ENCODE measurements at regions not wholly inside any gene's neighbourhood (a gene's known extent, or its start where the extent isn't known, plus 50 kb on each side); places are given as distances from the start of the nearest gene placed in this dataset.

DNA sequence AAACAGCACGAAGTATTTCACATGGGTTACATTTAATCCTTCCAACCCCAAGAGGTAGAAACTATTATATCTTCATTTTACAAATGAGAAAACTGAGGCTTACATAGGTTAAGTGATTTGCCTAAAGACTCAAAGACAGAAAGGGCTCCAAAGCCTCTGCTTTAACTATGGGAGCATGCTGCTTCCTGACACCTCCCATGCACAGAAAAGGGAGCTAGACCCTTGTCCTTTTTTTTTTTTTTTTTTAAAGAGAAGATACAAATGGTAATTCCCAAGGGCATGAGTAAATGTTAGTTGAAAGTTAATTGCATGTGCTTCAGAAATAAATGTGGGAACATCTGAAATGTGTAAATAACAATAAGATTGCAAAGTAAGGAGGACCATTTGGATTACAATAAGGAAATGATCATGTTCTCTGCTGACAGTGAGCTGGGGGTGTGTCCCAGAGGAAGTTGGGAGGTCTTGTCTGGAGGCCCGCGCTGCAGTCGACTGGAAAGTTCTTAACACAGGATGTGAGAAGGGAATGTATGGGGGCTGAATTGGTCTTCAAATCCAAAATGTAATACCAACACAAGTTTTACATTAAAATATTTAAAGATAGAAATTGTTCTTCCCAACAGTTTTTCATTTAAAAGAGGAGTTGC lies 500.3 kb downstream of the KLF12 start:
- ATAC-seq: no peak
- DNase-seq: no peak
- Histone ChIP-seq H3K27me3 (ENCODE audit: insufficient read depth in 3 of 3, low read length in 2 of 3) (no peaks in the 10 kb centered on the region), H3K9me3 (no peaks in the 10 kb centered on the region), H3K27ac (no peak overlapping the region), H3K36me3 (ENCODE audit: insufficient read depth in 1 of 2, low read depth in 1 of 2) (no peaks in the 10 kb centered on the region), H3K4me3 (no peak overlapping the region), H3K4me1 (no peaks in the 10 kb centered on the region)
- TF ChIP-seq CTCF (IDR thresholded peaks at IDR 0.05): no peak
- 35 to 46% (median 45%) methylated on average over 4 of the region's 4 CpGs for WGBS, 3 donors
- intact Hi-C loops (cut with DNase I): no loop called here

DNA sequence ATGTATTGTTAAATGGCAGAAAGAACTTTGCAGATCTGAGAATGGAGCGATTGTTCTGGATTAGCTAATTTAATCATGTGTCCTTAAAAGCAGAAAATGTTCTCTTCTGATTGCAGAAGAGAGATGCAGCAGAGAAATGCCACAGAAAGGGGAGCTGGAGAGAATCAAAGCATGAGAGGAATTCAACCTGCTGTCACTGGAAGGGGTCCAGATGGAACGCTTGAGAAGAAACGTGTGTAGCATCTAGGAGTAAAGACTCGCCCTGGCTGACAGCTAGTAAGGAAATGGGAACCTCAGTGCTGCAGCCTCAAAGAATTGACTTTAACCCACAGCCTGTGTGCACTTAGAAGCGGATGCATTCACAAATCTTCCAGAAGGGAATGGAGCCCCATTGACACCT lies 502.8 kb downstream of the KLF12 start:
- no peaks in the 10 kb centered on the region for H3K36me3 ChIP-seq (ENCODE audit: insufficient read depth in 1 of 2, low read depth in 1 of 2)
- no peak for TF ChIP-seq CTCF (IDR thresholded peaks at IDR 0.05)
- 60 to 65% (median 62%) methylated on average over 5 of the region's 5 CpGs for WGBS, 3 donors

DNA sequence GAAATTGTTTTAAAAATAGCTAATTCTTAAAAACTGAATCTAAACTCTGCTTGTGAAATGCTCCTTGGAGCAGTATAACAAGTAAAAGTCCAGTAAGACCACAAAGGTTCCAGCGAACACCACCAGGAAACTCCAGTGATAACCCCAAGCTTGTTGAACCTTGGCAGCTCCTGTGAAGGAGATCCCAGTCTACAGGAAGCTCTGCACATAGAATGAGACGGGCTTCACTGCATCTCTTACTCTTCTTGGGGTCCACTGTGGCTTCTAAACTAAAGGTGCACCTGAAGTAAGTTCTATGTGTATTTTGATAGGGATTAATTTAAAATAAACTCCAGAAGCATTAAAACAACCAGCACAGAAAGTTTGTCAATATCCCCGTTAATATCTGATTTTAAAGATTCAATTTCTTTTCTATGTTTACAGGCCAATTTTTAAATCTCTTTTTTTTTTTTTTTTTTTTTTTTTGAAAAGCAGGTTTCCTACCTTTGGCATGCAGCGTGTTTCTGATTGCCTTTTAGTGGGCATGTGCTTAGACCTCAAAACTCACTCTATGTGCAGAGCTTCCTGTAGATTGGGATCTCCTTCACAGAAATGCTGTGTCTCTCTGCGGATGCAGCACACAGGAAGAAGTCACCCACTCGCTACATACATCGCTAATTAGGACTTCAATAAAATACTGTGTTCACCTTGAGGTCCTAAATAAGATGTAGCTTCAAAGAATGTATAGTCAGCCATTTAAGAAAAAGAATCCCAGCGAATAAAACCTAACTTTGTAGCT lies 508.5 kb downstream of the KLF12 start:
- Histone ChIP-seq H3K9me3 (no peaks in the 10 kb centered on the region), H3K36me3 (ENCODE audit: insufficient read depth in 1 of 2, low read depth in 1 of 2) (no peaks in the 10 kb centered on the region), H3K27ac (no peak overlapping the region), H3K4me1 (no peaks in the 10 kb centered on the region), H3K4me3 (no peak overlapping the region), H3K27me3 (ENCODE audit: insufficient read depth in 3 of 3, low read length in 2 of 3) (no peaks in the 10 kb centered on the region)
- DNase-seq: no peak
- TF ChIP-seq CTCF (IDR thresholded peaks at IDR 0.05): no peak
- no peak for ATAC-seq
- intact Hi-C loops (cut with DNase I): no loop called here
- 88 to 89% (median 88%) methylated on average over 8 of the region's 8 CpGs for WGBS, 3 donors

More for the DNA sequence above, 502.8 kb downstream of the KLF12 start:
- Histone ChIP-seq H3K9me3 (no peaks in the 10 kb centered on the region), H3K4me1 (no peaks in the 10 kb centered on the region), H3K4me3 (no peak overlapping the region), H3K27ac (no peak overlapping the region), H3K27me3 (ENCODE audit: insufficient read depth in 3 of 3, low read length in 2 of 3) (no peaks in the 10 kb centered on the region)
- intact Hi-C loops (cut with DNase I): no loop called here
- no peak for ATAC-seq
- no peak for DNase-seq

- Histone ChIP-seq H3K4me1 (no peaks in the 10 kb centered on the region), H3K4me3 (no peak overlapping the region), H3K36me3 (ENCODE audit: insufficient read depth in 1 of 2, low read depth in 1 of 2) (no peaks in the 10 kb centered on the region), H3K9me3 (no peaks in the 10 kb centered on the region), H3K27me3 (ENCODE audit: insufficient read depth in 3 of 3, low read length in 2 of 3) (no peaks in the 10 kb centered on the region), H3K27ac (no peak overlapping the region)
- no peak for TF ChIP-seq CTCF (IDR thresholded peaks at IDR 0.05)
- intact Hi-C loops (cut with DNase I): no loop called here
- no peak for ATAC-seq
- 71 to 86% (median 80%) methylated on average over 3 of the region's 3 CpGs for WGBS, 3 donors
- no peak for DNase-seq
Measured at GRCh38 chr13:73623281-73623680, 510.9 kb downstream of the KLF12 start.
